ENCODE measurements at regions not wholly inside any gene's neighbourhood (a gene's known extent, or its start where the extent isn't known, plus 50 kb on each side); places are given as distances from the start of the nearest gene placed in this dataset.

- TF ChIP-seq CTCF (IDR thresholded peaks at IDR 0.05) (no peak), EZH2 (IDR thresholded peaks at IDR 0.05) (no peak)
These were observed 176.4 kb downstream of the SNCA start for GRCh38 chr4:89660444-89661172.

Data from neural progenitor cell (in vitro differentiated cells).